H1 (cell line): ENCODE measurements at regions not wholly inside any gene's neighbourhood (a gene's known extent, or its start where the extent isn't known, plus 50 kb on each side); places are given as distances from the start of the nearest gene placed in this dataset.

Experiments
- CTCF ChIA-PET: fragments of 300-600 bp; sonication (Branson Sonifier 250); formaldehyde crosslinking; loops from one replicate; lab custom pipeline; 2021; ENCODE audit not compliant: partially characterized antibody; lab: Charles Lee
- POLR2A ChIA-PET: fragments of 300-600 bp; sonication (Branson Sonifier 250); formaldehyde crosslinking; loops from one replicate; lab custom pipeline; 2021; ENCODE audit warnings: inconsistent platforms; ENCODE audit not compliant: partially characterized antibody; lab: Charles Lee
- DNase-seq, 2 experiments: peaks; one replicate each; pipeline versions ENCODE4 v3.0.0 to v3.0.0-alpha.2; 2010 to 2022; ENCODE audit warnings: low spot score in 2 of 2, low read depth in 1 of 2, mixed read lengths in 1 of 2
- FAIRE-seq: peaks from 2 replicates; lab custom pipeline; 2011; peaks lifted over from hg19 to GRCh38; lab: Jason Lieb, UNC
- H2AFZ ChIP-seq: 2 replicates; pipeline ENCODE4 v1.8.1; 2012; ENCODE audit warnings: low read length, inconsistent platforms
- H2AK5ac ChIP-seq: 2 replicates; pipeline ENCODE4 v1.6.1; 2013; ENCODE audit warnings: low read depth, low read length
- H2BK120ac ChIP-seq: replicated peaks from 2 replicates; pipeline ENCODE3; 2013; ENCODE audit warnings: low read depth, low read length, inconsistent platforms
- H2BK12ac ChIP-seq: 2 replicates; pipeline ENCODE4 v1.6.1; 2013; ENCODE audit warnings: low read depth, low read length
- H2BK15ac ChIP-seq: 2 replicates; pipeline ENCODE4 v1.6.1; 2013; ENCODE audit warnings: low read length
- H2BK20ac ChIP-seq: 2 replicates; pipeline ENCODE4 v1.6.1; 2013; ENCODE audit warnings: low read length
- H2BK5ac ChIP-seq: 2 replicates; pipeline ENCODE4 v1.6.1; 2013; ENCODE audit warnings: low read depth, low read length
- H3K14ac ChIP-seq: 2 replicates; pipeline ENCODE4 v1.6.1; 2013; ENCODE audit warnings: inconsistent platforms; ENCODE audit not compliant: insufficient read length
- H3K18ac ChIP-seq: 2 replicates; pipeline ENCODE4 v1.6.1; 2013; ENCODE audit warnings: low read length; ENCODE audit errors: extremely low read depth
- H3K23ac ChIP-seq: 2 replicates; pipeline ENCODE4 v1.6.1; 2013; ENCODE audit warnings: inconsistent platforms; ENCODE audit not compliant: insufficient read length
- H3K23me2 ChIP-seq: 2 replicates; pipeline ENCODE4 v1.6.1; 2013; ENCODE audit warnings: low read depth, low read length
- H3K27ac ChIP-seq: 2 replicates; pipeline ENCODE4 v1.6.1; 2011; ENCODE audit warnings: low read depth, low read length, inconsistent platforms
- H3K27me3 ChIP-seq, 4 experiments: replicated peaks in 1 of 4; 1 replicate in 1 of 4; 2 replicates in 3 of 4; pipeline versions ENCODE4 v1.6.1 to v1.8.1; 2011 to 2013; ENCODE audit warnings: low read length in 3 of 4, mild to moderate bottlenecking in 3 of 4, inconsistent platforms in 2 of 4, mixed read lengths in 2 of 4, moderate library complexity in 1 of 4; ENCODE audit not compliant: control insufficient read depth in 3 of 4, insufficient read depth in 3 of 4; ENCODE audit errors: extremely low read depth in 1 of 4
- H3K36me3 ChIP-seq, 4 experiments: 2 replicates each; pipeline versions ENCODE4 v1.6.1 to v1.8.1; 2011 to 2013; ENCODE audit warnings: mild to moderate bottlenecking in 4 of 4, low read length in 3 of 4, moderate library complexity in 2 of 4, control low read depth in 1 of 4, inconsistent platforms in 1 of 4; ENCODE audit not compliant: insufficient read depth in 4 of 4, control insufficient read depth in 2 of 4
- H3K4ac ChIP-seq: replicated peaks from 2 replicates; pipeline ENCODE3; 2013; ENCODE audit warnings: low read length, low read depth, mixed read lengths, inconsistent platforms; ENCODE audit not compliant: insufficient read length
- H3K4me1 ChIP-seq, 4 experiments: replicated peaks in 1 of 4; 1 replicate in 1 of 4; 2 replicates in 3 of 4; pipeline versions ENCODE4 v1.6.1 to v1.8.1; 2011 to 2013; ENCODE audit warnings: low read length in 3 of 4, inconsistent platforms in 2 of 4, mixed read lengths in 1 of 4; ENCODE audit not compliant: insufficient read depth in 4 of 4, control insufficient read depth in 3 of 4
- H3K4me2 ChIP-seq, 2 experiments: 2 replicates each; pipeline versions ENCODE4 v1.6.1 to v1.8.1; 2011 to 2013; ENCODE audit warnings: low read depth in 2 of 2, low read length in 2 of 2, control low read depth in 1 of 2, inconsistent platforms in 1 of 2, mild to moderate bottlenecking in 1 of 2; ENCODE audit not compliant: insufficient read depth in 1 of 2
- H3K4me3 ChIP-seq, 4 experiments: fragments of 200-600, 300-600 bp in 1 of 4; sonication (generic), shearing (Covaris generic), sonication (Bioruptor Twin) in 1 of 4; 2 replicates each; pipeline versions ENCODE4 v1.5.1 to v1.8.1; 2011 to 2016; ENCODE audit warnings: low read length in 4 of 4, low read depth in 3 of 4, control low read depth in 2 of 4, inconsistent platforms in 2 of 4, mild to moderate bottlenecking in 2 of 4, mixed read lengths in 1 of 4, moderate library complexity in 1 of 4; ENCODE audit not compliant: insufficient read depth in 2 of 4; ENCODE audit errors: extremely low read depth in 1 of 4
- H3K56ac ChIP-seq: replicated peaks from 2 replicates; pipeline ENCODE3; 2013; ENCODE audit warnings: low read depth, mild to moderate bottlenecking, mixed read lengths, low read length, inconsistent platforms; ENCODE audit not compliant: insufficient read length
- H3K79me1 ChIP-seq: 2 replicates; pipeline ENCODE4 v1.6.1; 2013; ENCODE audit warnings: low read depth, low read length, control low read depth
- H3K79me2 ChIP-seq, 2 experiments: 2 replicates each; pipeline versions ENCODE4 v1.6.1 to v1.8.1; 2012 to 2013; ENCODE audit warnings: low read length in 2 of 2, mild to moderate bottlenecking in 2 of 2, inconsistent platforms in 1 of 2; ENCODE audit not compliant: insufficient read depth in 2 of 2, control insufficient read depth in 1 of 2
- H3K9ac ChIP-seq, 4 experiments: replicated peaks in 1 of 4; 1 replicate in 1 of 4; 2 replicates in 3 of 4; pipeline versions ENCODE4 v1.6.1 to v1.8.1; 2011 to 2013; ENCODE audit warnings: low read depth in 3 of 4, low read length in 3 of 4, control low read depth in 2 of 4, mild to moderate bottlenecking in 2 of 4, moderate library complexity in 2 of 4, inconsistent platforms in 1 of 4; ENCODE audit errors: extremely low read depth in 1 of 4
- H3K9me3 ChIP-seq, 2 experiments: 2 replicates each; pipeline versions ENCODE4 v1.6.1 to v1.8.1; 2012 to 2013; ENCODE audit warnings: mild to moderate bottlenecking in 2 of 2, moderate library complexity in 2 of 2, control low read depth in 1 of 2, inconsistent platforms in 1 of 2, low read depth in 1 of 2, low read length in 1 of 2, mixed read lengths in 1 of 2; ENCODE audit not compliant: insufficient read depth in 2 of 2
- H4K20me1 ChIP-seq, 2 experiments: replicated peaks in 1 of 2; 2 replicates each; pipeline versions ENCODE3 to v1.8.1; 2011 to 2013; ENCODE audit warnings: inconsistent platforms in 2 of 2, low read length in 2 of 2, mild to moderate bottlenecking in 1 of 2; ENCODE audit not compliant: insufficient read depth in 2 of 2, control insufficient read depth in 1 of 2
- H4K5ac ChIP-seq: 2 replicates; pipeline ENCODE4 v1.6.1; 2013; ENCODE audit warnings: low read length, low read depth, mixed read lengths, inconsistent platforms; ENCODE audit not compliant: insufficient read length
- H4K8ac ChIP-seq: 2 replicates; pipeline ENCODE4 v1.8.0; 2013; ENCODE audit warnings: mild to moderate bottlenecking, moderate library complexity, low read length, inconsistent platforms; ENCODE audit not compliant: insufficient read depth; ENCODE audit errors: extremely low read depth
- H4K91ac ChIP-seq: replicated peaks from 2 replicates; pipeline ENCODE3; 2013; ENCODE audit warnings: low read length, mixed read lengths, inconsistent platforms; ENCODE audit not compliant: insufficient read length
- BCL11A ChIP-seq, 2 experiments: IDR thresholded peaks; one replicate each; pipeline ENCODE4 v1.6.1; 2011; ENCODE audit warnings: low read depth in 2 of 2, low read length in 2 of 2, mild to moderate bottlenecking in 2 of 2
- CHD2 ChIP-seq: IDR thresholded peaks from 2 replicates; pipeline ENCODE4 v1.6.1; 2012; ENCODE audit warnings: low read length, improper control_type of control experiment
- EP300 ChIP-seq, 2 experiments: IDR thresholded peaks; 1 replicate in 1 of 2; 2 replicates in 1 of 2; pipeline ENCODE4 v1.6.1; 2011 to 2012; ENCODE audit warnings: low read depth in 2 of 2, low read length in 2 of 2, mild to moderate bottlenecking in 2 of 2, borderline replicate concordance in 1 of 2, inconsistent platforms in 1 of 2, moderate library complexity in 1 of 2
- FOSL1 ChIP-seq: IDR thresholded peaks from 2 replicates; pipeline ENCODE4 v1.6.1; 2011; ENCODE audit warnings: mild to moderate bottlenecking, low read depth, low read length, moderate library complexity; ENCODE audit not compliant: insufficient read depth
- JUND ChIP-seq: IDR thresholded peaks from 2 replicates; pipeline ENCODE4 v1.6.1; 2011; ENCODE audit warnings: mild to moderate bottlenecking, improper control_type of control experiment, low read length
- KDM1A ChIP-seq: fragments of 200-600, 300-600 bp; sonication (generic); IDR thresholded peaks from 2 replicates; pipeline ENCODE4 v1.7.1; 2016; ENCODE audit warnings: mild to moderate bottlenecking, low read length, borderline replicate concordance
- SAP30 ChIP-seq: fragments of 300-600 bp; sonication (generic); IDR thresholded peaks from 2 replicates; pipeline ENCODE4 v1.7.1; 2012; ENCODE audit warnings: low read length, moderate library complexity, mild to moderate bottlenecking, inconsistent platforms; ENCODE audit not compliant: insufficient read depth, insufficient replicate concordance
- SIX5 ChIP-seq: IDR thresholded peaks from 2 replicates; pipeline ENCODE4 v1.6.1; 2011; ENCODE audit warnings: mild to moderate bottlenecking, low read depth, low read length
- TCF12 ChIP-seq: IDR thresholded peaks from 2 replicates; pipeline ENCODE4 v1.6.1; 2011; ENCODE audit warnings: low read depth, mild to moderate bottlenecking, low read length
- WGBS, 2 experiments: shearing (Covaris generic) in 1 of 2; methylation state at CpG; one replicate each; pipeline versions ENCODE4 v1.1.6 to v1.1.7; 2013 to 2015; ENCODE audit warnings: low lambda C conversion rate in 2 of 2, mixed read lengths in 2 of 2, inconsistent platforms in 1 of 2, low coverage in 1 of 2, missing lambda C conversion rate in 1 of 2; ENCODE audit not compliant: insufficient replicate concordance in 2 of 2, insufficient coverage in 1 of 2, insufficient read length in 1 of 2; ENCODE audit errors: extremely low coverage in 1 of 2, missing lambda C conversion rate in 1 of 2; 5-methylcytosine and 5-hydroxymethylcytosine counted together
- TF ChIP-seq, protein P1 (sequence below): IDR thresholded peaks from 2 replicates; pipeline ENCODE4 v1.6.1; 2012; ENCODE audit warnings: low read length, inconsistent platforms

DNA sequence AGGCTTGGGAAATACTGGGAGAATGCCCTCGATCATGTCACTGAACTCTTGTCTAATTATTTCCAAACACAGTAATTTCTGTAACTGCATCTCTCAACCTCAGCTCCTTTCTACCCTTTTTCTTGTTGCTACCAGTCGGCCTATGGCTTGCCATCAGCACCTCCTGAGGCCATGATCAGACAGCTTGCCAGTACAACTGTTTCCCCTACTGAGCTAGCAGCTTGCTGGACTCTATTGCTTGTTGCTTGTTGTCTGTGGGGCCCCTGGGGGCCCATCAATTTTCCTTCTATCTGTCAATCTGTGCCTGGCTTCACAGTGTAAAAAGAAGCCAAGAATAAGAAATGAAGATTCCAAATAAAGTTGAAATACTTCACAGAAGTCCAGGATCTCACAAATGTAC lies 123.9 kb downstream of the OPN5 start:
- no peak overlapping the region for H3K9ac ChIP-seq
- H3K4me1 ChIP-seq: no peaks in the 10 kb centered on the region
- H3K36me3 ChIP-seq: no peaks in the 10 kb centered on the region
- no peaks in the 10 kb centered on the region for H3K23me2 ChIP-seq
- H3K56ac ChIP-seq: no peak overlapping the region
- no peak overlapping the region for H4K5ac ChIP-seq
- ChIA-PET CTCF (no interaction called here), POLR2A (no interaction called here)
- no peak for TF ChIP-seq BCL11A (IDR thresholded peaks at IDR 0.05; ENCODE audit: low read depth in 2 of 2, low read length in 2 of 2)
- no peak for TF ChIP-seq CHD2
- TF ChIP-seq JUND: no peak
- no peak for TF ChIP-seq FOSL1
- TF ChIP-seq SAP30: no peak
- TF ChIP-seq, protein P1, sequence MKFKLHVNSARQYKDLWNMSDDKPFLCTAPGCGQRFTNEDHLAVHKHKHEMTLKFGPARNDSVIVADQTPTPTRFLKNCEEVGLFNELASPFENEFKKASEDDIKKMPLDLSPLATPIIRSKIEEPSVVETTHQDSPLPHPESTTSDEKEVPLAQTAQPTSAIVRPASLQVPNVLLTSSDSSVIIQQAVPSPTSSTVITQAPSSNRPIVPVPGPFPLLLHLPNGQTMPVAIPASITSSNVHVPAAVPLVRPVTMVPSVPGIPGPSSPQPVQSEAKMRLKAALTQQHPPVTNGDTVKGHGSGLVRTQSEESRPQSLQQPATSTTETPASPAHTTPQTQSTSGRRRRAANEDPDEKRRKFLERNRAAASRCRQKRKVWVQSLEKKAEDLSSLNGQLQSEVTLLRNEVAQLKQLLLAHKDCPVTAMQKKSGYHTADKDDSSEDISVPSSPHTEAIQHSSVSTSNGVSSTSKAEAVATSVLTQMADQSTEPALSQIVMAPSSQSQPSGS: no peak
- TF ChIP-seq EP300 (IDR thresholded peaks at IDR 0.05; ENCODE audit: borderline replicate concordance in 1 of 2, low read depth in 2 of 2, low read length in 2 of 2): no peak
- TF ChIP-seq TCF12: no peak
- no peak for TF ChIP-seq SIX5
- no peak for TF ChIP-seq KDM1A
- no peak overlapping the region for H2BK20ac ChIP-seq
- H3K27ac ChIP-seq: no peak overlapping the region
- no peak overlapping the region for H2BK15ac ChIP-seq
- H2BK120ac ChIP-seq: no peak overlapping the region
- no peak overlapping the region for H3K18ac ChIP-seq
- no peak for DNase-seq
- H2BK5ac ChIP-seq: no peak overlapping the region
- H2BK12ac ChIP-seq: no peak overlapping the region
- no peak overlapping the region for H2AK5ac ChIP-seq
- H2AFZ ChIP-seq: no peak overlapping the region
- FAIRE-seq: no peak
- no peak overlapping the region for H4K8ac ChIP-seq
- H3K9me3 ChIP-seq: no peaks in the 10 kb centered on the region
- no peaks in the 10 kb centered on the region for H3K79me1 ChIP-seq
- no peaks in the 10 kb centered on the region for H3K79me2 ChIP-seq
- H3K4me2 ChIP-seq: no peak overlapping the region
- no peaks in the 10 kb centered on the region for H4K20me1 ChIP-seq
- H4K91ac ChIP-seq: no peak overlapping the region
- H3K4me3 ChIP-seq: no peak overlapping the region
- no peak overlapping the region for H3K4ac ChIP-seq
- no peaks in the 10 kb centered on the region for H3K27me3 ChIP-seq
- no peak overlapping the region for H3K23ac ChIP-seq
- no peak overlapping the region for H3K14ac ChIP-seq
- 95% methylated on average over 2 of the region's 2 CpGs; no CpG with 5 or more reads in 1 of the 2 experiments for WGBS, 2 experiments
